CD4-positive, alpha-beta T cell (primary cell): ENCODE measurements at regions not wholly inside any gene's neighbourhood (a gene's known extent, or its start where the extent isn't known, plus 50 kb on each side); places are given as distances from the start of the nearest gene placed in this dataset.

Experiments used
- ATAC-seq: fragments of 200-7000 bp; cut with Tn5 transposase; one replicate; pipeline ENCODE4 v1.10.0; 2022; ENCODE audit warnings: mild to moderate bottlenecking; ENCODE audit not compliant: poor library complexity
- CTCF ChIA-PET: fragments of 350-600 bp; sonication (Branson Sonifier 250); formaldehyde crosslinking; loops from one replicate; lab custom pipeline; 2021; ENCODE audit warnings: antibody characterized with exemption, inconsistent platforms; lab: Charles Lee
- POLR2A ChIA-PET: fragments of 350-600 bp; sonication (Branson Sonifier 250); formaldehyde crosslinking; loops from one replicate; lab custom pipeline; 2021; ENCODE audit warnings: antibody characterized with exemption, inconsistent platforms; lab: Charles Lee
- DNase-seq, 14 experiments: peaks; one replicate each; pipeline ENCODE4 v3.0.0-alpha.2; 2013 to 2020; ENCODE audit warnings: mixed read lengths in 2 of 14
- H3K27ac ChIP-seq, 2 donors: one replicate each; pipeline versions ENCODE4 v1.5.1 to v1.7.0; 2013; ENCODE audit warnings: low read length in 2 of 2, low read depth in 1 of 2, mild to moderate bottlenecking in 1 of 2
- H3K27me3 ChIP-seq, 2 experiments: 1 replicate in 1 of 2; 2 replicates in 1 of 2; pipeline versions ENCODE4 v1.6.1 to v1.7.0; 2013; ENCODE audit warnings: low read length in 2 of 2, control low read depth in 1 of 2, mild to moderate bottlenecking in 1 of 2, moderate library complexity in 1 of 2; ENCODE audit not compliant: insufficient read depth in 2 of 2, control insufficient read depth in 1 of 2
- H3K36me3 ChIP-seq: one replicate; pipeline ENCODE4 v1.6.1; 2013; ENCODE audit warnings: low read length, control low read depth; ENCODE audit not compliant: insufficient read depth
- H3K4me1 ChIP-seq: one replicate; pipeline ENCODE4 v1.6.1; 2013; ENCODE audit warnings: low read length, control low read depth; ENCODE audit not compliant: insufficient read depth
- H3K4me3 ChIP-seq: one replicate; pipeline ENCODE4 v1.5.1; 2013; ENCODE audit warnings: mild to moderate bottlenecking, low read length, moderate library complexity
- H3K9me3 ChIP-seq, 2 experiments: 1 replicate in 1 of 2; 2 replicates in 1 of 2; pipeline versions ENCODE4 v1.6.1 to v1.7.0; 2013; ENCODE audit warnings: low read length in 2 of 2, mild to moderate bottlenecking in 2 of 2, control low read depth in 1 of 2, moderate library complexity in 1 of 2; ENCODE audit not compliant: control insufficient read depth in 1 of 2, insufficient read depth in 1 of 2
- H3K27ac Mint-ChIP-seq: one replicate; pipeline ENCODE4 v1.8.0; 2020; ENCODE audit warnings: mixed read lengths
- H3K27me3 Mint-ChIP-seq: one replicate; pipeline ENCODE4 v1.8.0; 2021; ENCODE audit warnings: mixed read lengths
- H3K36me3 Mint-ChIP-seq: one replicate; pipeline ENCODE4 v1.8.0; 2021; ENCODE audit warnings: low read depth, mixed read lengths
- H3K4me1 Mint-ChIP-seq: one replicate; pipeline ENCODE4 v1.8.0; 2021; ENCODE audit warnings: low read depth, mixed read lengths
- H3K4me3 Mint-ChIP-seq: one replicate; pipeline ENCODE4 v1.8.0; 2020; ENCODE audit warnings: mild to moderate bottlenecking, mixed read lengths
- H3K9me3 Mint-ChIP-seq: one replicate; pipeline ENCODE4 v1.8.0; 2020; ENCODE audit warnings: mixed read lengths
- intact Hi-C, 2 experiments: fragments of 100-400 bp; cut with DNase I in 1 of 2; cut with micrococcal nuclease in 1 of 2; formaldehyde crosslinking; loops; one replicate each; pipeline versions ENCODE4 v1.15.1 to v1.9.0; 2023 to 2025; cut with DNase I, micrococcal nuclease
- TF ChIP-seq, protein P1 (sequence below): fragments of 200-600 bp; IDR thresholded peaks from one replicate; pipeline ENCODE4 v1.8.0; 2022; ENCODE audit warnings: antibody characterized with exemption, mild to moderate bottlenecking

GRCh38 chr13:21924958-21925357 is 254.1 kb downstream of the FGF9 start:
- Mint-ChIP-seq H3K4me3 (no peak overlapping the region), H3K36me3 (no peaks in the 10 kb centered on the region), H3K27ac (no peak overlapping the region), H3K9me3 (no peaks in the 10 kb centered on the region), H3K4me1 (no peaks in the 10 kb centered on the region), H3K27me3 (no peaks in the 10 kb centered on the region)
- H3K9me3 ChIP-seq = peaks cover 0 to 7% of the 10 kb centered on the region in 2 experiments
- no peak for DNase-seq
- no peak for ATAC-seq
- intact Hi-C loops = loop anchor here in 1 of 2 experiments (10.0 kb wide), 1 partner anchor 350 kb away; no protein-coding TSS in a partner anchor
- ChIA-PET POLR2A (no interaction called here), CTCF (no interaction called here)
- H3K4me3 ChIP-seq = no peak overlapping the region
- H3K27me3 ChIP-seq = no peaks in the 10 kb centered on the region
- H3K27ac ChIP-seq = no peak overlapping the region
- TF ChIP-seq, protein P1, sequence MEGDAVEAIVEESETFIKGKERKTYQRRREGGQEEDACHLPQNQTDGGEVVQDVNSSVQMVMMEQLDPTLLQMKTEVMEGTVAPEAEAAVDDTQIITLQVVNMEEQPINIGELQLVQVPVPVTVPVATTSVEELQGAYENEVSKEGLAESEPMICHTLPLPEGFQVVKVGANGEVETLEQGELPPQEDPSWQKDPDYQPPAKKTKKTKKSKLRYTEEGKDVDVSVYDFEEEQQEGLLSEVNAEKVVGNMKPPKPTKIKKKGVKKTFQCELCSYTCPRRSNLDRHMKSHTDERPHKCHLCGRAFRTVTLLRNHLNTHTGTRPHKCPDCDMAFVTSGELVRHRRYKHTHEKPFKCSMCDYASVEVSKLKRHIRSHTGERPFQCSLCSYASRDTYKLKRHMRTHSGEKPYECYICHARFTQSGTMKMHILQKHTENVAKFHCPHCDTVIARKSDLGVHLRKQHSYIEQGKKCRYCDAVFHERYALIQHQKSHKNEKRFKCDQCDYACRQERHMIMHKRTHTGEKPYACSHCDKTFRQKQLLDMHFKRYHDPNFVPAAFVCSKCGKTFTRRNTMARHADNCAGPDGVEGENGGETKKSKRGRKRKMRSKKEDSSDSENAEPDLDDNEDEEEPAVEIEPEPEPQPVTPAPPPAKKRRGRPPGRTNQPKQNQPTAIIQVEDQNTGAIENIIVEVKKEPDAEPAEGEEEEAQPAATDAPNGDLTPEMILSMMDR = no peak
- no peaks in the 10 kb centered on the region for H3K4me1 ChIP-seq
- H3K36me3 ChIP-seq = no peaks in the 10 kb centered on the region

GRCh38 chr13:21925720-21926119 is 254.8 kb downstream of the FGF9 start:
- Histone ChIP-seq H3K27me3 (no peaks in the 10 kb centered on the region), H3K4me3 (no peak overlapping the region), H3K27ac (no peak overlapping the region), H3K9me3 (peaks cover 0 to 4% of the 10 kb centered on the region in 2 experiments), H3K4me1 (no peaks in the 10 kb centered on the region), H3K36me3 (no peaks in the 10 kb centered on the region)
- intact Hi-C loops = loop anchor here in 1 of 2 experiments (10.0 kb wide), 1 partner anchor 349 kb away; no protein-coding TSS in a partner anchor
- ChIA-PET CTCF (no interaction called here), POLR2A (no interaction called here)
- Mint-ChIP-seq H3K27me3 (no peaks in the 10 kb centered on the region), H3K4me3 (no peak overlapping the region), H3K36me3 (no peaks in the 10 kb centered on the region), H3K27ac (no peak overlapping the region), H3K4me1 (no peaks in the 10 kb centered on the region), H3K9me3 (no peaks in the 10 kb centered on the region)
- DNase-seq (no peak), ATAC-seq (no peak)
- TF ChIP-seq, protein P1 = no peak

- Histone ChIP-seq H3K27me3 (no peaks in the 10 kb centered on the region), H3K4me3 (no peak overlapping the region), H3K9me3 (no peaks in the 10 kb centered on the region), H3K27ac (no peak overlapping the region), H3K4me1 (no peaks in the 10 kb centered on the region), H3K36me3 (no peaks in the 10 kb centered on the region)
- intact Hi-C loops = loop anchor here in 1 of 2 experiments (10.0 kb wide), 1 partner anchor 345 kb away; no protein-coding TSS in a partner anchor
- POLR2A ChIA-PET = no interaction called here
- CTCF ChIA-PET = no interaction called here
- Mint-ChIP-seq H3K4me3 (no peak overlapping the region), H3K27me3 (no peaks in the 10 kb centered on the region), H3K4me1 (no peaks in the 10 kb centered on the region), H3K36me3 (no peaks in the 10 kb centered on the region), H3K27ac (no peak overlapping the region), H3K9me3 (no peaks in the 10 kb centered on the region)
- no peak for ATAC-seq
- TF ChIP-seq, protein P1 = no peak
- no peak for DNase-seq
Observed at GRCh38 chr13:21929400-21929799, 258.5 kb downstream of the FGF9 start.
